ENCODE measurements at regions not wholly inside any gene's neighbourhood (a gene's known extent, or its start where the extent isn't known, plus 50 kb on each side); places are given as distances from the start of the nearest gene placed in this dataset.

- H3K27ac ChIP-seq: no peak overlapping the region
- TF ChIP-seq, protein P1, sequence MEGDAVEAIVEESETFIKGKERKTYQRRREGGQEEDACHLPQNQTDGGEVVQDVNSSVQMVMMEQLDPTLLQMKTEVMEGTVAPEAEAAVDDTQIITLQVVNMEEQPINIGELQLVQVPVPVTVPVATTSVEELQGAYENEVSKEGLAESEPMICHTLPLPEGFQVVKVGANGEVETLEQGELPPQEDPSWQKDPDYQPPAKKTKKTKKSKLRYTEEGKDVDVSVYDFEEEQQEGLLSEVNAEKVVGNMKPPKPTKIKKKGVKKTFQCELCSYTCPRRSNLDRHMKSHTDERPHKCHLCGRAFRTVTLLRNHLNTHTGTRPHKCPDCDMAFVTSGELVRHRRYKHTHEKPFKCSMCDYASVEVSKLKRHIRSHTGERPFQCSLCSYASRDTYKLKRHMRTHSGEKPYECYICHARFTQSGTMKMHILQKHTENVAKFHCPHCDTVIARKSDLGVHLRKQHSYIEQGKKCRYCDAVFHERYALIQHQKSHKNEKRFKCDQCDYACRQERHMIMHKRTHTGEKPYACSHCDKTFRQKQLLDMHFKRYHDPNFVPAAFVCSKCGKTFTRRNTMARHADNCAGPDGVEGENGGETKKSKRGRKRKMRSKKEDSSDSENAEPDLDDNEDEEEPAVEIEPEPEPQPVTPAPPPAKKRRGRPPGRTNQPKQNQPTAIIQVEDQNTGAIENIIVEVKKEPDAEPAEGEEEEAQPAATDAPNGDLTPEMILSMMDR (IDR thresholded peaks at IDR 0.05): no peak
- H3K4me1 ChIP-seq: no peaks in the 10 kb centered on the region
- DNase-seq: no peak
- intact Hi-C loops (cut with DNase I): no loop called here
- peaks cover 65% of the 10 kb centered on the region for H3K27me3 ChIP-seq
- no peak overlapping the region for H3K4me3 ChIP-seq
- no peaks in the 10 kb centered on the region for H3K36me3 ChIP-seq
- ATAC-seq: no peak
- no peaks in the 10 kb centered on the region for H3K9me3 ChIP-seq
Measured at GRCh38 chr15:98580572-98580971, 67.8 kb upstream of the IGF1R start.

GRCh38 chr15:98581715-98582114 lies 66.6 kb upstream of the IGF1R start:
- Histone ChIP-seq H3K9me3 (no peaks in the 10 kb centered on the region), H3K27ac (no peak overlapping the region), H3K4me1 (no peaks in the 10 kb centered on the region), H3K36me3 (no peaks in the 10 kb centered on the region), H3K27me3 (peaks cover 70% of the 10 kb centered on the region), H3K4me3 (no peak overlapping the region)
- DNase-seq: no peak
- TF ChIP-seq, protein P1 (IDR thresholded peaks at IDR 0.05): peak; percentile 13
- ATAC-seq: no peak
- intact Hi-C loops (cut with DNase I): no loop called here

DNA sequence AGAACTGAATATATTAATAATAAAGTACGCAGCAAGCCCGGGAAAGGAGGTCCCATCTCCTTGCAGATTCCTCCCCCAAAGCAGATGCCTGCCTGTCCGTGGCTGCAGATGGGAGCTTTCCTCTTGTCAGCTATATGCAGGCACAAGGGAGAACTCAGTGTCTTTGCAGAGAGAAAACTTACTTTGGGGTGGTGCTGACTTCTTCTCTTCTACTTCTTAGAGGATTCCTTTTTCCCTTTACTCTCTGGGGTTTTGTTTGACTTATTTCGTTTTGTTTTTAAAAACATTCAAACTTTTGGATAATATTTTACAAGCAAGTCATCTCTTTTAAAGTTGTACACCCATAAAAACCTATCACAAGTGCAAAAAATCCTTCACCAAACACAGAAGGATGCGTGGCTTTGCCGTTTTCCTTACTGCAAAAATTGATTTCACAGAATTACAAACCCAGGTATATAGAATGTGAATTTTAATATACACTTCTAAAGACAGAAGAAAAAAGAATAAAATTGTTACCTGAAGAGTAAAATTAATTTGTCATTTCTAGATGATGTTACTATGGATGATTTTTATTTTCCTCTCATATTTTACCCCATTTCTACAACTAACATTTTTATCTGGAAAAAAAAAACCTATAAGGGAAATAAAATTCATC lies 65.3 kb upstream of the IGF1R start:
- Histone ChIP-seq H3K4me1 (no peaks in the 10 kb centered on the region), H3K27me3 (peaks cover 76% of the 10 kb centered on the region), H3K27ac (no peak overlapping the region), H3K9me3 (no peaks in the 10 kb centered on the region), H3K36me3 (no peaks in the 10 kb centered on the region), H3K4me3 (no peak overlapping the region)
- no peak for DNase-seq
- TF ChIP-seq, protein P1 (IDR thresholded peaks at IDR 0.05): no peak
- ATAC-seq: no peak
- intact Hi-C loops (cut with DNase I): no loop called here

DNA sequence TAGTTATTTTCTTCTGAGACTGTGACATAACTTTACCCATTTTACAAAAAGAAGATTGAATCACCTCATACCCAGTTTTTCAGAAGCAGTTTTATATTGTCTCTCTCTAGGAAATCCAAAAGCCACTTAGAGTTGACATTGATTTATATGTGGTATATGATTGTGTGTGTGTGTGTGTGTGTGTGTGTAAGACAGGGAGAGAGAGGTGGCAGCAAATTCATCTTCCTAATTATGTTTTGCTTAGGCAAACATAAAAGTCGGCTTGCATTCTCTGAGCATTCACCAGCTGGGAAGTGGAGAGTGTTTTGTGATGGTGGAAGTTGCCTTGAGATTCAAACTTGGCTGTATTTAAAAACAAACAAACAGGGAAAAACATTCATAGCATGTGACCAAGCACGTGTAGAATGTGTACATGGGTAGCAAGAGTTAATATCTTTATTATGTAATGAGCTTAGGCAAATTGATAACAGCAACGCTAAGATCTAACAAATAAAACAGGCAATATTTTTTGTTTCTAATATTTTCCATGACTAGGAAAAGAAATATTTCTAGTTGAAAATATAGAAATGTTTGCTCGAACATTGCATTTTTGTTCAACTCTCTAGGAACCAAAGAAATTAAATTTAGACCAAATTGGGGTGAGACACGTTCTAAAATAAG lies 64.4 kb upstream of the IGF1R start:
- Histone ChIP-seq H3K4me1 (no peaks in the 10 kb centered on the region), H3K36me3 (no peaks in the 10 kb centered on the region), H3K27me3 (peaks cover 84% of the 10 kb centered on the region), H3K4me3 (no peak overlapping the region), H3K9me3 (no peaks in the 10 kb centered on the region), H3K27ac (no peak overlapping the region)
- ATAC-seq: no peak
- DNase-seq: no peak
- TF ChIP-seq, protein P1 (IDR thresholded peaks at IDR 0.05): no peak
- intact Hi-C loops (cut with DNase I): no loop called here

- TF ChIP-seq, protein P1 (IDR thresholded peaks at IDR 0.05): no peak
- Histone ChIP-seq H3K27me3 (peaks cover 89% of the 10 kb centered on the region), H3K36me3 (no peaks in the 10 kb centered on the region), H3K27ac (no peak overlapping the region), H3K4me3 (no peak overlapping the region), H3K4me1 (no peaks in the 10 kb centered on the region), H3K9me3 (no peaks in the 10 kb centered on the region)
- DNase-seq (no peak), ATAC-seq (no peak)
- intact Hi-C loops (cut with DNase I): no loop called here
Measured at GRCh38 chr15:98586066-98586465, 62.3 kb upstream of the IGF1R start.
